ENCODE measurements at regions not wholly inside any gene's neighbourhood (a gene's known extent, or its start where the extent isn't known, plus 50 kb on each side); places are given as distances from the start of the nearest gene placed in this dataset.

DNA sequence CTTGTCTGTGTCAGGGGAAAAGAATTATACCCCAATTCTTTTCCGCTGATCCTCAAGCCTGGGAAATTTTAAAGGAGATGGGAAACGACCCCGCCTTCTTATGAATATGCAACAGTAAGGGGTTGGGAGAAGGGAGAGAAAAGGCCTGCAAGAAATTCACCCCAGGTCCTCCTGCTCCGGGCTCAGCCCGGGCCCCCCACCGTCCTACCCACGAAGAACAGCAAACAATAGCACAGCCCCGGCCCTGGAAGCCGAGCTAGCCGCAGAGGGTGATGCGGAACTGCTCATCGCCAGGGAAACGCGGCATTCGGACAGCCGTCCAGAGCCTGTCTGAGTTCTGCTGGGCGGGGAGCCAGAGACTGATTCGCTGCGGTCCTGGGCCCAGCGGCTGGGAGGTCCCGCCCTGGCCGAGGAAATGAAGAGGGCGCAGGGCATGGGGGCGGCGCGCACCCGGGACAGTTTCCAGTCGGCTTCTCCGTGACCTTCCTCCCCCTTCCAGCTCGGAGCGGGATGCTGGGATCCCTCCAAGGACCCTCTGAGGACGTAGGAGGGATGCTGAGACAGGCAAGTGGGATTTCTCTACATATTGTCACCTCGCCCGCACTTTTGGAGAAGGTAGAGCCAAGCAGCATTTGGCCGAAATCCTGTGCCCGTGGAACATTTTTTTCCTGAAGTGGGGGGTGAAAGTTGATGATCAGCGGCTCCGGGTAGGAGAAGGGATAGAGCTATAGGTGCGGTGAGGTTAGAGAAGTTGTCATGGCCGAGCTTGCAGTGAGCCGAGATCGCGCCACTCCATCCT, 82.3 kb upstream of the C1QTNF9B start:
- DNase-seq (ENCODE audit: missing footprints) (peak; percentile 85), ATAC-seq (peak; percentile 90)
- intact Hi-C loops (cut with DNase I) = no loop called here

DNA sequence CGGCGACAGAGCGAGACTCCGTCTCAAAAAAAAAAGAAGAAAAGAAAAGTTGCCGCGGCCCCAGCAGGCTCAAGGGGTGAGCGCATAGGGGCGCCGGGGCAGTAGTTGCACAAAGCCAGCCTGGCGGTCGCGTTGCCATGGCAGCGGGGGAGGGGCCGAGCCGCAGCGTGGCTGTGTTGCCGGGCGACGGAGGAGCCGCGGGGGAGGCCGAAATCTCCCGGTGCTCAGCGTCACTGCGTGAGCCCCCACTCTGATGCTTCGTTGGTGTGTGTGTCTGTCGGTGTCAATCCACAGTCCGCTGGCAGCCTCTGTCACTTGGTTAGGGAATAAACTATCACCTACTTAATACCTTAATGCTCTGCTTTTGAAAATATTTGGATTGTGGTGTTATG, 82.9 kb upstream of the C1QTNF9B start:
- ATAC-seq (peak; percentile 85), DNase-seq (ENCODE audit: missing footprints) (peak; percentile 89)
- intact Hi-C loops (cut with DNase I) = no loop called here

DNA sequence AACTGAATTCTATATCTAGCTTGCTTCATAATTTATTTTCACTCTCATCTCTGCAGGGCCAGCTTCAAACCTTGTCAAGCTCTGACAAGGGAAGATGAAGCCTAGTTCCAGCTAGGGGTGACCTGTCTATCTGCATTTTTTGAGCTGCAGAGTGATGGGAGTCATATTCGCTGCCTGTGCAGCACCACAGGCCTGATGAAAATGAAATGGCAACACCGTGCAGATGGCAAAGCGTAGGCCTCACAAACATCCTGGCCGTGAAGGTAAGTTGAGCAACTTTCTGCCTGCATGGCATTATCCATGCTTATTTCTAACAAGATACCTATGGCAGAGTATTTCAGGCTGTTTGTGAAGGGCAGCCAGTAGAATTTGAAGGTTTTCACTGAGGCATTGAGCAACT, 86.4 kb upstream of the C1QTNF9B start:
- ATAC-seq (no peak), DNase-seq (ENCODE audit: missing footprints) (no peak)
- intact Hi-C loops (cut with DNase I) = no loop called here

DNA sequence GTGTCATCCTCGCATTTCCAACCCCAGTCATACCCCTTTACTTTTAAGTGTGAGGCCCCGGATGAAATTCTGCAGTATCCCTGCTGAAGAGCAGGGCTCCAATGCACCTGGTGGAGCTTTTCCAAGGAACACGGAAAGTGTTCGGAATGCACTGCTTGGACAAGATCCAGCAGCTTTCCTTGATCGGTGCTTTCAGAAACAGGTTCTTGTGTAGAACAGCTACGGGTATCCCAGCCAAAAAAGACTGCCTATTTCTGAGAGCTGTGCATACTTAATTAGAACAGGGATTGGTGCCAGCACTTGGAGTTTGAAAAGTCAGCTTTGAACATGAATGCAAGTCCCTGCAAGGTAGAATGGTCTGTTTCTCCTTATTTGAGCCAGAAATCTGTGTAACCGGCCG, 87.2 kb upstream of the C1QTNF9B start:
- intact Hi-C loops (cut with DNase I) = no loop called here
- ATAC-seq = no peak
- DNase-seq (ENCODE audit: missing footprints) = no peak

DNA sequence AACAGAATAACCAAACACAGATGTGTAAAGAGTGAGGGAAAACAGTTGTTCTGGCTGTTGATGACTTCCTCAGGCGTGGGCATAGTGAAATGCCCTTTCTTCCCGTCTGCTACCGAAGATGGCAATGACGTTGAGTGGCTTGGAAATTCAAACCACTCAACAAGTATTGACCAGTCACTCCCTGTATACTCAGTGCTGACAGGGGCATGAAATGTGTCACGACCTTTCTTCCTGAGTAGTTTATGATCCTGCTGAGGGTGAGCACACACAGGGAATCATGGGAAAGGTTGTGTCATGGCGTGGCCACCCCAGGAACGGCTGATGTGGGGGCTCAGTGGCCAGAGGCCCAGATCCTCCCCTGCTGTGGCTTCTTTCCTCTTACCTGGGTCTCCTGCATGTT, 87.8 kb upstream of the C1QTNF9B start:
- ATAC-seq (no peak), DNase-seq (ENCODE audit: missing footprints) (no peak)
- intact Hi-C loops (cut with DNase I) = no loop called here

- intact Hi-C loops (cut with DNase I) = no loop called here
- no peak for ATAC-seq
- no peak for DNase-seq (ENCODE audit: missing footprints)
Observed at GRCh38 chr13:23985839-23986238, 88.5 kb upstream of the C1QTNF9B start.

- ATAC-seq = no peak
- intact Hi-C loops (cut with DNase I) = no loop called here
- DNase-seq (ENCODE audit: missing footprints) = no peak
Observed at GRCh38 chr13:23986619-23987018, 89.3 kb upstream of the C1QTNF9B start.

- ATAC-seq = no peak
- DNase-seq (ENCODE audit: missing footprints) = no peak
- intact Hi-C loops (cut with DNase I) = no loop called here
Observed at GRCh38 chr13:23987331-23987894, 90.1 kb upstream of the C1QTNF9B start.

- intact Hi-C loops (cut with DNase I) = no loop called here
- ATAC-seq (no peak), DNase-seq (ENCODE audit: missing footprints) (no peak)
Observed at GRCh38 chr13:23988546-23989122, 91.3 kb upstream of the C1QTNF9B start.

DNA sequence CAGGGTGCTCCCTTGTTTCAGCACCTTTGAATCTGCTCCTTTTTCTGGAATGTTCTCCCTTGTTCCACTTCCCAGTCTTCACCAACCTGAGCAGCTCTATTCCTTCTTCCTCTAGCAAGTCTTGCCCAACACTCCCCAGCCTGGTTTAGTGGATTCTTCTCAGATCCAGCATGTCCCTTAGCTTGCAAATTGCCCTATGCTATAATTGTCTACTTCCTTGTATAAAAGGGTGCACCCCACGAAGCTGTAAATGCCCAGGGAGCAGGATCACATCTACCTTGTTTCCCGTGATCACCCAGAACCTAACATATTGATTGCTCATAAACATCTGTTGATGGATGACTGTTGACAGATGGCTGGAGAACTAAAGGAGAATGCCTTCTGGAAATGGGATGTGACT, 93.2 kb upstream of the C1QTNF9B start:
- no peak for DNase-seq (ENCODE audit: missing footprints)
- intact Hi-C loops (cut with DNase I) = no loop called here
- ATAC-seq = no peak

- no peak for DNase-seq (ENCODE audit: missing footprints)
- ATAC-seq = no peak
- intact Hi-C loops (cut with DNase I) = no loop called here
Observed at GRCh38 chr13:23991119-23991518, 93.8 kb upstream of the C1QTNF9B start.

GRCh38 chr13:23992781-23993679, 95.7 kb upstream of the C1QTNF9B start:
- ATAC-seq (peak; percentile 78), DNase-seq (ENCODE audit: missing footprints) (no peak)

DNA sequence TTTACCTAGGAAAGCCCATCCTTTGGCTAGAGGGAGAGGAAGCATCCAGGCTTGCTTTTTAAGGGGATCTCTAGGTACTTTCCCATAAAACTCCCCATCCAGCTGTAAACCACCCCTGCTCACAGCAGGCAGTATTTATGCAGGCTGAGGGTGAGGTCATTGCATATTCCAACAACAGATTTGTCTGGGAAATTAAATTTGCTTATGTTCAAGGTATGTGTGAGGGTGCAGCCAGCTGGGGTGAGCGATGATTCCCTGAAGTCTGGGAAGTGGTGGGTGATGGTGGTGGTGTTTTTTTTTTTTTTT, 96.3 kb upstream of the C1QTNF9B start:
- intact Hi-C loops (cut with DNase I) = no loop called here
- DNase-seq (ENCODE audit: missing footprints) = no peak
- no peak for ATAC-seq

More at GRCh38 chr13:23992781-23993679, 95.7 kb upstream of the C1QTNF9B start:
- intact Hi-C loops (cut with DNase I) = no loop called here

DNA sequence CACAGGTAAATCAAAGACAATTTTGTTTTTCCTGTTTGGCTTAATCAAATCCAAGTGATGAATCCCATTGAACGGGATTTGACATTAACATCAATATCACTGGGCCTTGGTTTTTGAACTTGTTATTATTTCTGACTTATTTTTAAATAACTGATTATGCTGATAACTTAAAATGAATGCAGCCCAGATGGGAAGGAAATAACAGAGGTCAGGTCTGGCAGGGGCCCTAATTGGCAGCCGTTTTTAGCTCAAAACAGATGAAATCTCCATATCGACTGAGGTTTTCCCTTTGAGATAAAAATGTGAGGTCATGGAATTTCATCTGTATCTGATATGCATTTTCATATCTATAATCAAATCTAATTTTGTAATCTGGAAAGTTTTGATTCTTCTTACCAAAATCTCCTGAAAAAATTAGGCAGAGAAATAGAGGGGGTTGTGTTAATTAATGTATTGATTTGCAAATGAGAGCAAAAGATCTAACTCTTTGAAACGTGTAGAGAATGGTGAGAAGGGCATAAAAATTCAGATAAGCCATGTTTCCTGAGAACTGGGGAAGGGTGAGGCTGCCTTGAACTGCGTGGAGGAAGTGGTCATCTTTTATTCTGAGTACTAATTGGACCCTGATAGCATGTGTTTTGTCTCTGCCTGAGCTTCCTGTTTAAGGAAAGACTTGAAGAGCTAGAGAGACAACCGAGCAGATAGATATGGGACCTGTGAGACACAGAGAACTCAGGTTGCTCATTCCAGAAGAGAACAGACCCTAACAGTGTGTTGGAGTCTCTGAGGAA, 98.2 kb upstream of the C1QTNF9B start:
- DNase-seq (ENCODE audit: missing footprints) (no peak), ATAC-seq (no peak)
- intact Hi-C loops (cut with DNase I) = no loop called here

DNA sequence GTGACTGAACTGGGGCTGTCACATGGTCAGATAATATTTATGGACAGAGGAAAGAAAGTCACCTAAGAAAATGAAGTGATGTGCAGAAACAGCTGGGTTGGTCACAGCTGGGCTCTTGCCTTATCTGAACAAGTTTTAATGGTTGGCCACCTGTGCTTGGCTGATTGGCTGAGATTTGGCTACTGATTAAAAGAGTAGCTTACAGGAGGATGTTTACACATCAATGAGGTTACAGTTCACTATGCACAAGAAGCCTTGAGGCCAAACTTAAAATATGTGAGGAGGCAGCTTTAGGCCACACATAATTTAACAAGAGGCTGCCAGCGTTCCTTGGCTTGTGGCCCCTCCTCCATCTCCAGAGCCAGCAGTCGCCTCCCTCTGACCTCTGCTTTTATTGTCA, 99.2 kb upstream of the C1QTNF9B start:
- intact Hi-C loops (cut with DNase I) = no loop called here
- ATAC-seq (no peak), DNase-seq (ENCODE audit: missing footprints) (no peak)

DNA sequence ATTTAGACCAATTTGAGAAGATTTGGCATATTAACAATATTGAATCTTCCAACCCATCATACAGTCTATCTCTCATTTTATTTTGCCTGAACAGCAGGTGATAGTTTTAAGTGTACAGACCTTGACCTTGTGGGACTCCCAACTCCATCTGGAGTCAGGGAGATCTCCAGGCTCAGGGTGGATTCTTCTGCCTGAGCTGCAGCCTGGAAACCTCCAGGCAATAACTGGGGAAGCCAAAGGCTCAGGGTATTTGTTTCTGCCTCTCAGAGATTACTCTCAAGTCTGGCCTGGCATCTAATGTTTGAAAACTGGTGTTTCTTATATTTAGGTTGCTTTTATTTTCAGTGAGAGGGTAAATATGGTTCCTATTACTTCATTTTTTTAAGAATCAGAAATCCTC, 102.1 kb upstream of the C1QTNF9B start:
- DNase-seq (ENCODE audit: missing footprints) (no peak), ATAC-seq (no peak)
- intact Hi-C loops (cut with DNase I) = no loop called here

DNA sequence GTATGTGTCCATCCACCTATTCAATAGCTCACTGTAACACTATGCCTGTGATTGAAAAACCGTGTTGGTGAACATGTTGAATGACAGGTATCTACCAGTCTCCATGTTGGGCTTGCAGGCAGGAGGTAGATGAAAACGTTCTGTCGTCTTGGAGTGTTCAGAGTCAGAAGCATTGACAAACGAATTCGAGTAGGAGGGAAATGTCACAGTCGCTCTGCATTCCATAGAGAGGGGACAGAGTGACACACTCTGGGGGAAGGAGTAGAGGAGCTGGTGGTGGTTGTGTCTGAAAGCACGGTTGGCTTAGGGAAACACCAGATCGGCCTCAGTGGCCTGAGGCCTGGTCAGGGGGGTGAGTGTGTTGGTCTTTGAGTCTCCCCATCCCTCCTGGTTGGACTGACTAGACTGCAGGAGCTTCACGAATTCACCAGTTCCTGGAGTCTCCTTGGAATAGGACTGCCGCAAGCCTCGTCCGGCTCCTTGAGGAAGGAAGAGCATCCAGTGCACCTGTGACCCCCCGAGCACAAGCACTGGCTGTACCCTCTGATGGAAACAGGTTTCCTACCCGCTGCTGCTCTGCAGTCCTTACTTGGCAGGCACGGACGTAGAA, 105.0 kb upstream of the C1QTNF9B start:
- DNase-seq (ENCODE audit: missing footprints) = no peak
- intact Hi-C loops (cut with DNase I) = no loop called here
- ATAC-seq = no peak

GRCh38 chr13:24004142-24004899, 107.0 kb upstream of the C1QTNF9B start:
- DNase-seq (ENCODE audit: missing footprints) (no peak), ATAC-seq (no peak)
- intact Hi-C loops (cut with DNase I) = no loop called here
